Activated B cell treated with CpG ODN at 0.5 μM for 24 hours (primary cell): ENCODE measurements at regions not wholly inside any gene's neighbourhood (a gene's known extent, or its start where the extent isn't known, plus 50 kb on each side); places are given as distances from the start of the nearest gene placed in this dataset.

Source experiments
- ATAC-seq: fragments of 200-7000 bp; cut with Tn5 transposase; one replicate; pipeline ENCODE4 v1.10.0; 2021; ENCODE audit warnings: low read depth, mild to moderate bottlenecking, moderate library complexity
- CTCF ChIA-PET: fragments of 350-600 bp; sonication (Branson Sonifier 250); formaldehyde crosslinking; loops from one replicate; lab custom pipeline; 2021; ENCODE audit warnings: antibody characterized with exemption; lab: Charles Lee
- POLR2A ChIA-PET: fragments of 350-600 bp; sonication (Branson Sonifier 250); formaldehyde crosslinking; loops from one replicate; lab custom pipeline; 2021; ENCODE audit warnings: antibody characterized with exemption; lab: Charles Lee
- DNase-seq: peaks from one replicate; pipeline ENCODE4 v3.0.0; 2022
- H3K27ac Mint-ChIP-seq: one replicate; pipeline ENCODE4 v1.8.0; 2020; ENCODE audit warnings: mixed read lengths
- H3K27me3 Mint-ChIP-seq: one replicate; pipeline ENCODE4 v1.8.0; 2021; ENCODE audit warnings: mixed read lengths
- H3K36me3 Mint-ChIP-seq: one replicate; pipeline ENCODE4 v1.8.0; 2021; ENCODE audit warnings: low read depth, mixed read lengths
- H3K4me1 Mint-ChIP-seq: one replicate; pipeline ENCODE4 v1.8.0; 2021; ENCODE audit warnings: mixed read lengths
- H3K4me3 Mint-ChIP-seq: one replicate; pipeline ENCODE4 v1.8.0; 2020; ENCODE audit warnings: mild to moderate bottlenecking, mixed read lengths
- H3K9me3 Mint-ChIP-seq: one replicate; pipeline ENCODE4 v1.8.0; 2020; ENCODE audit warnings: mixed read lengths
- intact Hi-C: fragments of 100-400 bp; cut with micrococcal nuclease; formaldehyde crosslinking; loops from one replicate; pipeline ENCODE4 v1.15.1; 2024
- TF ChIP-seq, protein P1 (sequence below): fragments of 200-600 bp; IDR thresholded peaks from one replicate; pipeline ENCODE4 v1.8.0; 2022; ENCODE audit warnings: antibody characterized with exemption, mild to moderate bottlenecking

GRCh38 chr22:48315439-48316256 lies 1512.0 kb downstream of the BRD1 start:
- intact Hi-C loops = no loop called here
- TF ChIP-seq, protein P1, sequence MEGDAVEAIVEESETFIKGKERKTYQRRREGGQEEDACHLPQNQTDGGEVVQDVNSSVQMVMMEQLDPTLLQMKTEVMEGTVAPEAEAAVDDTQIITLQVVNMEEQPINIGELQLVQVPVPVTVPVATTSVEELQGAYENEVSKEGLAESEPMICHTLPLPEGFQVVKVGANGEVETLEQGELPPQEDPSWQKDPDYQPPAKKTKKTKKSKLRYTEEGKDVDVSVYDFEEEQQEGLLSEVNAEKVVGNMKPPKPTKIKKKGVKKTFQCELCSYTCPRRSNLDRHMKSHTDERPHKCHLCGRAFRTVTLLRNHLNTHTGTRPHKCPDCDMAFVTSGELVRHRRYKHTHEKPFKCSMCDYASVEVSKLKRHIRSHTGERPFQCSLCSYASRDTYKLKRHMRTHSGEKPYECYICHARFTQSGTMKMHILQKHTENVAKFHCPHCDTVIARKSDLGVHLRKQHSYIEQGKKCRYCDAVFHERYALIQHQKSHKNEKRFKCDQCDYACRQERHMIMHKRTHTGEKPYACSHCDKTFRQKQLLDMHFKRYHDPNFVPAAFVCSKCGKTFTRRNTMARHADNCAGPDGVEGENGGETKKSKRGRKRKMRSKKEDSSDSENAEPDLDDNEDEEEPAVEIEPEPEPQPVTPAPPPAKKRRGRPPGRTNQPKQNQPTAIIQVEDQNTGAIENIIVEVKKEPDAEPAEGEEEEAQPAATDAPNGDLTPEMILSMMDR = no peak
- no peak for ATAC-seq
- Mint-ChIP-seq H3K4me1 (no peaks in the 10 kb centered on the region), H3K27me3 (peaks cover 2% of the 10 kb centered on the region), H3K4me3 (no peak overlapping the region), H3K9me3 (peaks cover 16% of the 10 kb centered on the region), H3K36me3 (no peaks in the 10 kb centered on the region), H3K27ac (no peak overlapping the region)
- ChIA-PET POLR2A (no interaction called here), CTCF (no interaction called here)
- no peak for DNase-seq

DNA sequence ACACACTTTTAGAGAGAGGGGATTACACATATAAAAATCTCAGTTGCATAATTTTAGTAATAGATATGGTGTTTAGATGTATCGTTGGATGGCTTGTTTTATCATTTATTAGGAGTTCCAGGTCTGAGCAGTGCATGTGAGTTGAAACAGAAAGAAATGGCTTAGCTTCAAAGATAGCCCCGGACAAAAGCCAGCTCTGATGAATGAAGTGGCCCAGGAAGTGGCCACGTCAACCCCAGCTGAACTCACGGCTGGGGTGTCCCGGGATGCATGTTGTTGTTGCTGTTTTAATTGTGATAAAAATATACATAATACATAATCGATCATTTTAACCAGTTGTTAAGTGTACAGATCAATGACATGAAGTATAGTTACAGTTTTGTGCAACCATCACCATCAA lies 1513.6 kb downstream of the BRD1 start:
- Mint-ChIP-seq H3K4me1 (no peaks in the 10 kb centered on the region), H3K9me3 (peaks cover 16% of the 10 kb centered on the region), H3K36me3 (no peaks in the 10 kb centered on the region), H3K4me3 (no peak overlapping the region), H3K27me3 (no peaks in the 10 kb centered on the region), H3K27ac (no peak overlapping the region)
- no peak for DNase-seq
- intact Hi-C loops = no loop called here
- POLR2A ChIA-PET = no interaction called here
- CTCF ChIA-PET = no interaction called here
- no peak for ATAC-seq
- TF ChIP-seq, protein P1 = no peak

- intact Hi-C loops = no loop called here
- ChIA-PET POLR2A (no interaction called here), CTCF (no interaction called here)
- Mint-ChIP-seq H3K9me3 (peaks cover 16% of the 10 kb centered on the region), H3K27ac (no peak overlapping the region), H3K27me3 (no peaks in the 10 kb centered on the region), H3K4me1 (no peaks in the 10 kb centered on the region), H3K36me3 (no peaks in the 10 kb centered on the region), H3K4me3 (no peak overlapping the region)
- TF ChIP-seq, protein P1 = no peak
- no peak for DNase-seq
- no peak for ATAC-seq
Observed at GRCh38 chr22:48313175-48313830, 1514.4 kb downstream of the BRD1 start.

DNA sequence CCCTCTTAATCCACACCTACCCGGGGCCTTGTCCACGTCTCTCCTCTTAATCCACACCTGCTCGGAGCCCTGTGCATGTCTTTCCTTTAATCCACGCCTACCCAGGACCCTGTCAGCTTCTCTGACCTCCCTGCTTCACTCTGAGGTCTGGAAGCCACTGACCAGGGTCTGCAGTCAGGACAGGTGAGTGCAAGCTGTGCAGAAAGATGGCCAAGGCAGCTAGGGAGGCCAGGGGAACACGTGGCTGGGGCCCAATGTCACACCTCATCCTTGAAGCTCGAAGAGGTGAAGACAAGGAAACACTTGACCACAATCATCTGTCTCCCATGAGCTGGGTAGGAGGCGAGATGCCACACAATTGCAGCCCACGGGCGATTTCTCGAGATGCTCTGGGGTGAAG lies 1516.9 kb downstream of the BRD1 start:
- H3K9me3 Mint-ChIP-seq = peaks cover 16% of the 10 kb centered on the region
- DNase-seq (no peak), ATAC-seq (no peak)
- H3K27me3 Mint-ChIP-seq = no peaks in the 10 kb centered on the region
- H3K36me3 Mint-ChIP-seq = no peaks in the 10 kb centered on the region
- H3K27ac Mint-ChIP-seq = no peak overlapping the region
- intact Hi-C loops = no loop called here
- H3K4me1 Mint-ChIP-seq = no peaks in the 10 kb centered on the region
- TF ChIP-seq, protein P1 = no peak
- ChIA-PET CTCF (no interaction called here), POLR2A (no interaction called here)
- H3K4me3 Mint-ChIP-seq = no peak overlapping the region

DNA sequence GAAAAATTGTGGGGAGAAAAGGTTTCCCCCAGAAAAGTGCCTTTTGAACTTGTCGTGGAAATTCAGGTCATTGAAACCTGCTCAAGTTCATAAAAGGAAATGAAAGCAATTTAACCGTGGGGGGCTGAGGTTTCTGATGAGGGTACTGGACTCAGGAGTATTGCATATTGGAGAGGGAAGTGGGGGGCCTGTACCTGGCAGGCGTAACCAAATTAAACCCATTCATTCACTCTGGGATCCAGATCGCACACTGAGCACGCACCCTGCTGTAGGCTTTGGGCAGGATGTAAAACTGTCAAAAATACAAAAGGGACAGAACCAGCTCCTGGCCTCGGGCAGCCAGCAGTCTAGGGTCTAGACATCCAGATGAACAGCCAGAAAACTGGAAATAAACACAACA lies 1517.4 kb downstream of the BRD1 start:
- Mint-ChIP-seq H3K36me3 (no peaks in the 10 kb centered on the region), H3K9me3 (peaks cover 16% of the 10 kb centered on the region), H3K27me3 (no peaks in the 10 kb centered on the region), H3K4me1 (no peaks in the 10 kb centered on the region), H3K4me3 (no peak overlapping the region), H3K27ac (no peak overlapping the region)
- ATAC-seq (no peak), DNase-seq (no peak)
- ChIA-PET CTCF (no interaction called here), POLR2A (no interaction called here)
- TF ChIP-seq, protein P1 = no peak
- intact Hi-C loops = no loop called here
